Erythroblast (primary cell): ENCODE measurements at regions not wholly inside any gene's neighbourhood (a gene's known extent, or its start where the extent isn't known, plus 50 kb on each side); places are given as distances from the start of the nearest gene placed in this dataset.
"Not testable (repeated sequence)": the region's sequence is repeated elsewhere in the genome, so short reads cannot be mapped to it uniquely, and the experiment has no call there.

Source experiments
- DNase-seq, 2 experiments: peaks; one replicate each; lab custom pipeline; 2025; lab: John Stamatoyannopoulos, UW
- GATA1 ChIP-seq: IDR thresholded peaks from 2 replicates; pipeline ENCODE4 v1.6.1; 2011; ENCODE audit warnings: low read depth, mild to moderate bottlenecking, control low read depth, low read length, moderate library complexity
- POLR2A ChIP-seq: IDR thresholded peaks from 2 replicates; pipeline ENCODE4 v1.6.1; 2011; ENCODE audit warnings: mild to moderate bottlenecking, low read length

DNA sequence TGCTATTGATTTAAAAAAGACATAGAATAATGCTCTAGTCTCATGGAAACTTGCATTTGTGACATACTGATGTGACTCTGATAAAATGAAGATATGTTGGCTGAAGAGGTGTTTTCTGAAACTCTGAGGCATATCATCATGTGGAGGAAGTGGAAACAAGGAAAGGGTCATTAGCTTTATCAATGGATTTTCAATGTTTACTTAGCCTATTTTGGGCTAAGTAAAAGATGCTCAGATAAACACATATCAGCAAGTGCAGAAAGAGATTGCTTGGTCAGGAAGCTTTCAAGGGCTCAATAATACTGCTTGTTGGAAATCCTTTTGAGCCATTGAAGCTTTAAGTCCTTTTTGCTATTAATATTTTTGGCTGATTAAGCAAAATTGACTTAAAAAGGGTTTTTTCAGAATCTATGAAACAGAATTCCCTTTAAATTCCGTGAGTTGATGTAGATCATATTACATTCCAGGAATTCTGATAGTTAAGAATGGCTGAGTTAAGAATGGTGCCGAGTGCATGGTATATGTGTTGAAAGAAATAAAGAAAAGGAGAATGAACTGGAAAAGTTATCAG is 952.8 kb upstream of the SPRY2 start:
- DNase-seq = no peak
- TF ChIP-seq GATA1 (no peak), POLR2A (no peak)

DNA sequence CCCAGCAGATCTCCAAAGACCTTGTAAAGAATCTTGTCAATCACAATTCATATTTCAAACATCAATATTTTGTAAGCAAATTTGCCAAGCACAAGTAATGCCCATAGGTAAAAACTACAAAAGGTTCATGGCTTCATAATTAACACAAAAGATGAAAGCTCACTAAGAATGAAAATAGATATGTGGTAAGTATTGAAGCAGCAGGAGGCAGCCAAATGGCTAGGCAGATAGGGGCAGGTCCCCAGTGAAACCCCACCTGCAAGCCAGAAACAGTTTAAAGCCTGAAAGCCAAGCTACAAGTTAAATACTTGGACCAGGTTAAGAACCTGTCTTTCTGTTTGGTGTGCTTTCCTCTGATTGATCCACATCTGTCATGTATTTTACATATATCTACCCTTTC is 942.6 kb upstream of the SPRY2 start:
- TF ChIP-seq GATA1 (no peak), POLR2A (no peak)

DNA sequence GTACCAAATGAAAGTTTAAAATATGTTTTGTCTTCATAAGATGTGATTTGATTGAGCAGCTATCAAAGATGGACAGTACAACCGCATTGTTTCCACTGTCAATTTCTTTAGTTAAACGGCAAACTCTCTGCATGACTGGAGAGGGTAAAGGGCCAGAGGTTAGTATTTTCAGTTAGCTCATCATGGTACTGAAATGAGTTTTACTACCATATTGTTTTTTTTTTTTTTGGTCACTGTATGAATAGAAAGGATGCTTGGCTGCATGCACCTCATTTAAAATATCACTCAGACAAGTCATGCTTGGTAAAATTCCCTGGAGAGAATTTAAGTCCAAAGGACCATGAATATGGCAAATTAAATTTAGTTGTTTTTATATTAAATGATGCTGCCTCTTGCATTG is 942.1 kb upstream of the SPRY2 start:
- no peak for TF ChIP-seq POLR2A
- no peak for TF ChIP-seq GATA1
- DNase-seq = no peak

More for the DNA sequence above, 942.6 kb upstream of the SPRY2 start:
- DNase-seq = no peak

DNA sequence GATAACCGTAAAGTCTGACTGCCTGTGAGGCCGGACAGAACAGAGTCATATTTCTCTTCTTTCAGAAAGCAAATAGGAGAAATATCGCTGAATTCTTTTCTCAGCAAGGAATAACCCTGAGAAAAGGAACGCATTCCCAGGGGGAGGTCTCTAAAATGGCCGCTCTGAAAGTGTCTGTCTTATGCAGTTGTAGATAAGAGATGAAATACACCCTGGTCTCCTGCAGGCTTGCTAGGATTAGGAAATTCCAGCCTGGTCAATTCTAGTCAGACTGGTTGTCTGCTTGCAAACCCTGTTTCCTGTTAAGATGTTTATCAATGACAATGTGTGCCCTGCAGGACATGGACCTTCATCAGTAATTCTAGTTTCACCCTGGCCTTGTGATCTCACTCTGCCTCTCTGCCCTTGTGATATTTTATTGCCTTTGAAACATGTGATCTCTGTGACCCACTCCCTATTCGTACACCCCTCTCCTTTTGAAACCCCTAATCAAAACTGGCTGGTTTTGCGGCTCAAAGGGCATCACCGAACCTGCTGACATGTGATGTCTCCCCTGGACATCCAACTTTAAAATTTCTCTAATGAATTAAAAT is 934.8 kb upstream of the SPRY2 start:
- no peak for TF ChIP-seq GATA1
- no peak for TF ChIP-seq POLR2A
- DNase-seq = no peak

DNA sequence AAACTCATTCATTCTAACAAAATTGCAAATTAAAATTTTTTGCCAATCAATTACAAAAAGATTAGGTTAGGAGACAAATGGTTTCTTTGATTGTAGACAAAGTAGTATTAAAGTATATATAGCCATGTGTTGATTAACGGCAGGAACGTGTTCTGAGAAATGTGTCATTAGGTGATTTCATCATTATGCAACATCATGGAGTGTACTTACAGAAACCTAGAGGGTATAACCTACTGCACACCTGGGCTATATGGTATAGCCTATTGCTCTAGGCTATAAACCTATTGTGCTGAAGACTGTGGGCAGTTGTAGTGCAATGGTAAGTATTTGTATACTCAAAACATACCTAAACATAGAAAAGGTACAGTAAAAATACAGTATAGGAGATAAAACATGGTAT is 906.8 kb upstream of the SPRY2 start:
- DNase-seq = no peak
- TF ChIP-seq GATA1 (no peak), POLR2A (no peak)

DNA sequence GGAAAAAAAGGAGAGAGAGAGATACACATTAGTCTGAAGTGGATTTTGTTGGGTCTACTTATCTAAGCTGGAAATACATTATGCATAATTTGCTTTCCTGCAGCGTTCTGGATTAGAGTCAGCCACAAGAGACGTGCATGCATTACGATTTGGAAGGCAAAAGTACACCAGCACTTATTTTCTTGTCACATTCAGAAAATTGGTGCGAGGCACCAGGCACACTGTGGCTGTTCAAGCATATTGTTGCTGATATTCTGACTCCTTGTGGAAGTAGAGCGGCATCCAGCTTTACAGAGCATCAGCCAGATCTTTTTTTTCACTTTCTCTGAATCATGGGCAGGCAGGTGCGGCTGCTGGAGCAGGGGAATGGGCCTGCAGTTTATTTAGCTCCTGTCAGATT is 905.6 kb upstream of the SPRY2 start:
- TF ChIP-seq GATA1 = no peak
- TF ChIP-seq POLR2A = no peak
- DNase-seq = no peak

DNA sequence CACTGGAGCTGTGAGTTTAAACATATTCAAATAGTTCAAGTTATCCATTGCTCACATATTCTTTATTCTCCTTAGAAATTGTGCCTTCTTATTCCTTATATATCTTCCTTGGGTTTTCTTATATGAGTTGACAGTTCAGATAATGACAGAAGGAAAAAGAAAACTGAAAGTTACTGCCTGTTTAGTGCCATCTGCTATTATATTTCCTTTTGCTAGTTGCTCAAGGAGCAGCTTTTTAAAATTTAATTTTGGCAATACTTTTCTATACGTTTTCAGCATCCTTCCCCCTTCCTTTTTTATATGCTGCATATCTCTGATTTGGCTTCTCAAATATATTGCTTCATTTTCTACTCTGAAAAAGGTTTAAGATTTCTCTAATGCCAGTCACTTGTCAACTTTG is 903.1 kb upstream of the SPRY2 start:
- no peak for DNase-seq
- no peak for TF ChIP-seq POLR2A
- no peak for TF ChIP-seq GATA1

DNA sequence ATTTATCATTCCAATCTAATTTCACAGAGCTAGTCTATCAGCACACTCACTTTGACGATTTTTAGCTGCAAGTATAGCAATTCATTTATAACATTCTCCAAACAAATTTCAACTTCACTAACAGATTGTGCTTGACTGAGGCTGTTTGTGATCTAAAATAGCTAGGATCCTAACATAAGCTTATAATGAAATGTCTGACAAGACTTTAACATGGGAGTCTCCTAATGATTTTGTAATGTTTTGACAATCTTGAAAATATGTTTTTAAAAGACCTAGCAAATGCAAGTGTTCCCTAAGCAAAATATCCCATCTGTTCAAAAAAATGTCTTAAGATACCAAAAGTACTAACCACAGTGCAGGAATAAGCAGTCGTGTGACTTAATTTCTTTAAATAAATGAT is 889.5 kb upstream of the SPRY2 start:
- TF ChIP-seq GATA1 (no peak), POLR2A (no peak)

DNA sequence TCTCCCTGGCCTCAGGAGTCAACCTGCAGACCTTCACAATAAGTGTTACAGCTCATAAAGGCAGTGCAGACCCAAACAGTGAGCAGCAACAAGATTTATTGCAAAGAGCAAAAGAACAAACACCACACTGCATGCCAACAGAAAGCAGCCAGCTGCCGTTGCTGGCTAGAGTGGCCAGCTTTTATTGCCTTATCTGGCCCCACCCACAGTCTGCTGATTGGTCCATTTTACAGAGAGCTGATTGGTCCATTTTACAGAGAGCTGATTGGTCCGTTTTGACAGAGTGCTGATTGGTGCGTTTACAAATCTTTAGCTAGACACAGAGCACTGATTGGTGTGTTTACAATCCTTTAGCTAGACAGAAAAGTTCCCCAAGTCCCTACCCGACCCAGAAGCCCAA is 885.9 kb upstream of the SPRY2 start:
- not testable (repeated sequence) for DNase-seq

More for the DNA sequence above, 889.5 kb upstream of the SPRY2 start:
- DNase-seq = no peak

DNA sequence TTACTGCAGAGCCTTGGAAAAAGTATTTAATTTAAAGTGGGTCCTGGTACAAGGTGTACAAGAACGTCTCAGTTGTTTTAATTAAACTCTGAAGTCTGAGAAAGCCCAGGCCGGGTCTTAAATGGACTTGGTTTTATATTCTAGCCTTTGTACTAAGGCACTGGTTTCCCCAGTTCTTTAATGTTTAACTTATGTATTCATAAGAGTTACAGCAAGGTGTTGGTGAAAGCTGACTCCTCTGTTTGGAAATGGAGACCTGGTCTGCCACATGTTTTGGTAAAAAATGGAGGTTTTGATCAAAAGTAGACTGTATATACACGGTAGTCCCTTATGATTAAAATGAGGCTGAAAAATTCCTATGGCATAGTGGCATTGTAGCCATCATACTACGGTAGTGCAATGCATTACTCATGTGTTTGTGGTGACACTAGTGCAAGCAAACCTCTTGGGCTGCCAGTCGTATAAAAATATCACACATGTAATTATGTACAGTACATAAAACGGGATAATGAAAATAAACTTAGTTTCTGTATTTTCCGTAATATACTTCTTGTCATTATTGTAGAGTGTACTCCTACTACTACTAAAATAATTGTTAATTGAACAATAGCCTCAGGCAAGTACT is 883.4 kb upstream of the SPRY2 start:
- no peak for DNase-seq
- TF ChIP-seq GATA1 (no peak), POLR2A (no peak)

DNA sequence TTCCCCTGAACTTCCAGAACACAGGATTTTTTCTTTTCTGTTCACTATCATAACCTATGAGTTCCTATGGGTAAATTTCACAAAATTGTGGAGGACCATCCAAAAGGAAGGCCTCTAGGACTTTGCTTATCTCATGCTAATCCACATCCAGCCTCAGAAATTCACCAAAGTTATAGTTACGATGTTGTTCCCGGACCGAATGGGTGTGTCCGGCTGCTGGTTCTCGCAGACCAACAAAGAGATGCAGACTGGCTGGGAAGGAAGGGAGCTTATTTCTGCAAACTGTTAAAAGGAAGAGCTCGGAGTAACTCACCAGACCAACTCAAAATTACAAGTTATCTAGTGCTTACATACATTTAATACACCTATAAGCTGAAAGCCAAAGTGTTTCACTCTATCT is 882.9 kb upstream of the SPRY2 start:
- DNase-seq = no peak
- TF ChIP-seq POLR2A (no peak), GATA1 (no peak)

DNA sequence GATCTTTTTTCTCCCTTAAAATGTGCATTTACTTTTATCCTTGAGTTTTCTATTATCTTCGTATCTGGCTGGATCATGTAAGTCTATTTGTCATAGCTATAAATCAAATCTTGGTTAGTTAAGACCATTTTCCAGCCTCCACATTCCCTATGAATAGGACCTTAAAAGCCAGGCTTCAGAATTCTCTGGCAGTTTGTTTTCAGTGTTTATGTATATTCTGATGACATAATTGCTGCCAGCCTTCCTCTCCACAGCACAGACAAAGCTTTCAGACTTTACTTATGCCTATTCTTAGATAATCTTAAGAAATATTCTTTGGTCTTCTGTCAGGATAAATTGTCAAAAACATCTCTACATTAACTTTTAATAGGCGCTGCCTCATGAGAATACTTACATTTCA is 870.8 kb upstream of the SPRY2 start:
- no peak for DNase-seq
- no peak for TF ChIP-seq GATA1
- TF ChIP-seq POLR2A = no peak

DNA sequence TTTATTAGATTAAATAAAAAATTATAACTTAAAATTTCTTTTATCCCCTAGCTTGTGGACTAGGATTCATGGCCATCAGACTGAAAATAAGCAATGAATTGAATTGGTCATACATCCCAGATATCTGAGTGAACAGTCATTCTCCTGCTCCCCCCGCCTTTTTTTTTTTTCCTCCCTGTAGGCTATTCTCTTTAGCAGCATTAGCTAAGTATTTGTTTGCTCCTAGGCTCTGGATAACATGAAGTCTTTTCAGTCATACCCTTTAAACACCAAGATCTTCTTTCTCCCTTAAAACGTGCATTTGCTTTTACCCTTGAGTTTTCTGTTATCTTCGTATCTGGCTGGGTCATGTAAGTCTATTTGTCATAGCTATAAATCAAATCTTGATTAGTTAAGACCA is 866.7 kb upstream of the SPRY2 start:
- TF ChIP-seq POLR2A (no peak), GATA1 (no peak)
- no peak for DNase-seq

DNA sequence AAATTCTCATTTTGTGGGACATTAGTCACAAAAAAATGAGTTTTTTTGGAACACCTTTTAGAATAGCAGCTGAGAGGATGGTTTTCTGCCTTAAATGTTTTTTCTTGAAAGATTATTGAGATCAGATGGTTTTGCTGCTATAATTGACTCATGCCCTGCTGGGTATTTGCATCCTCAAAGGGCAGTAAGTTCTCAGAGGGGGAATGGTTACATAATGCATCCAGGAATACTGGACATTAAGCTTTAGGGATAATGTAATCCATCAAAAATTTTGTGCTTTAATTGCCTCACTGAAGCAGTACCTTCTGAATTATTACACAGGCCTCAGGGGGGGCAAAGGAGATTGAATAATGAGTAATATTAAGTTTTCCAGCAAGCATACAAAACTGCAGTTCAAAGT is 866.3 kb upstream of the SPRY2 start:
- TF ChIP-seq POLR2A (no peak), GATA1 (no peak)
- DNase-seq = no peak

DNA sequence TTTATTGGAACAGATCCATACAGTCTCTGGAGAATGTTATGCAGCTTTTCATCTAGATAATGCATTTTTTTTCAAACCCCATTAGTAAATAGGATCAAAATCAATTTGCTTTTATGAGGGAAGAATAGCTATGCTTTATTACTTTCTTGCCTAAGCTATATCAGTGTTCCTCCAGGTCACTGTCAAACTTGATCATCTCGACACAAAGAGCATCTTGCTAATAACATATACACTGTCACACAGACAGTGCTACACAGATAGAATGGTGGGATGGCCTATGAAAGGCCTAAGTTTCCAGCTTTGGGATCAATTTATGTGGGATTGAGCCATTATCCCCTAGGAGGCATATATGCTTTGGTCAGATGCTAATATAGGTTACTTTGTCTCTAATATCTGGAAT is 862.9 kb upstream of the SPRY2 start:
- TF ChIP-seq GATA1 = no peak
- no peak for TF ChIP-seq POLR2A
- no peak for DNase-seq

DNA sequence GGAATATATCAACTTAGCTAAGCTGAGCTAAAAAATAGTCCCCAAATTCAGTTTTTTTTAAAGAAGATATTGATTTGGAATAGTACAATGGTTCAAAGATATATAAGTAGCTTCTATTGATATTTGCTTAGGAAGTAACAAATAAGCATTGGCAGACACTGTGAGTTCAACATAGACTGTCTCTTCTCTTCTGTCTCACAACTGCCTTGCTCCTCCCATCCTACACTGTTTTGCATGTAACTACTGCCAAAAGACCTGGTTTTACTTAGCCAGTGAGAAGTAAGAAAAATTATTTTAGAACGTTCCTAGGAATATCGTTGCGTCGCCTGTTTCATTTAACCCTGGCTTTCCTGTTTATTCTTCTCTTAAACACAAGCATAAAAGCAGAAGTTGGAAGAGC is 859.0 kb upstream of the SPRY2 start:
- TF ChIP-seq GATA1 (no peak), POLR2A (no peak)
- no peak for DNase-seq
